T47D (cell line): ENCODE measurements at regions not wholly inside any gene's neighbourhood (a gene's known extent, or its start where the extent isn't known, plus 50 kb on each side); places are given as distances from the start of the nearest gene placed in this dataset.
"Not testable (repeated sequence)": the region's sequence is repeated elsewhere in the genome, so short reads cannot be mapped to it uniquely, and the experiment has no call there.

Source experiments
- DNase-seq, 2 experiments: peaks; one replicate each; pipeline versions ENCODE4 v3.0.0 to v3.0.0-alpha.2; 2011 to 2012; ENCODE audit warnings: low read depth in 1 of 2, low spot score in 1 of 2
- JUND ChIP-seq: IDR thresholded peaks from 2 replicates; pipeline ENCODE4 v1.6.1; 2012; ENCODE audit warnings: low read depth
- in situ Hi-C: cut with HindIII; loops from 2 replicates; pipeline ENCODE4 v1.10.0; 2016; ENCODE audit warnings: low sequenced_read_pairs, low pct_unique_long_range_greater_than_20kb

GRCh38 chr5:135170500-135170899, 136.5 kb upstream of the PITX1 start:
- DNase-seq, result no peak
- in situ Hi-C loops, result no loop called here
- no peak for TF ChIP-seq JUND

- no peak for DNase-seq
- in situ Hi-C loops, result no loop called here
- TF ChIP-seq JUND, result no peak
These were observed 135.7 kb upstream of the PITX1 start for GRCh38 chr5:135169753-135170152.

GRCh38 chr5:135167634-135168033, 133.6 kb upstream of the PITX1 start:
- in situ Hi-C loops, result no loop called here
- no peak for TF ChIP-seq JUND
- DNase-seq, result no peak

GRCh38 chr5:135164873-135165614, 131.0 kb upstream of the PITX1 start:
- in situ Hi-C loops, DNase-seq: not testable (repeated sequence)

- in situ Hi-C loops, result no loop called here
- DNase-seq, result no peak
- TF ChIP-seq JUND, result no peak
These were observed 129.9 kb upstream of the PITX1 start for GRCh38 chr5:135163964-135164363.

- in situ Hi-C loops, result no loop called here
- no peak for DNase-seq
- no peak for TF ChIP-seq JUND
These were observed 129.4 kb upstream of the PITX1 start for GRCh38 chr5:135163391-135163790.

- no peak for TF ChIP-seq JUND
- in situ Hi-C loops, result no loop called here
- no peak for DNase-seq
These were observed 128.7 kb upstream of the PITX1 start for GRCh38 chr5:135162661-135163265.

GRCh38 chr5:135161221-135161620, 127.2 kb upstream of the PITX1 start:
- in situ Hi-C loops, result no loop called here

GRCh38 chr5:135160036-135160675, 126.1 kb upstream of the PITX1 start:
- in situ Hi-C loops, result no loop called here
- TF ChIP-seq JUND, result no peak
- no peak for DNase-seq

More at GRCh38 chr5:135161221-135161620, 127.2 kb upstream of the PITX1 start:
- no peak for DNase-seq
- no peak for TF ChIP-seq JUND

GRCh38 chr5:135159626-135160025, 125.6 kb upstream of the PITX1 start:
- DNase-seq, result no peak
- in situ Hi-C loops, result no loop called here
- no peak for TF ChIP-seq JUND

- in situ Hi-C loops, result no loop called here
- TF ChIP-seq JUND, result no peak
- DNase-seq, result no peak
These were observed 125.0 kb upstream of the PITX1 start for GRCh38 chr5:135158982-135159381.

GRCh38 chr5:135158314-135158697, 124.3 kb upstream of the PITX1 start:
- no peak for TF ChIP-seq JUND

GRCh38 chr5:135157421-135158313, 123.6 kb upstream of the PITX1 start:
- no peak for DNase-seq
- in situ Hi-C loops, result no loop called here
- TF ChIP-seq JUND, result no peak

More at GRCh38 chr5:135158314-135158697, 124.3 kb upstream of the PITX1 start:
- DNase-seq, result no peak
- in situ Hi-C loops, result no loop called here
